ENCODE measurements at regions not wholly inside any gene's neighbourhood (a gene's known extent, or its start where the extent isn't known, plus 50 kb on each side); places are given as distances from the start of the nearest gene placed in this dataset.

DNA sequence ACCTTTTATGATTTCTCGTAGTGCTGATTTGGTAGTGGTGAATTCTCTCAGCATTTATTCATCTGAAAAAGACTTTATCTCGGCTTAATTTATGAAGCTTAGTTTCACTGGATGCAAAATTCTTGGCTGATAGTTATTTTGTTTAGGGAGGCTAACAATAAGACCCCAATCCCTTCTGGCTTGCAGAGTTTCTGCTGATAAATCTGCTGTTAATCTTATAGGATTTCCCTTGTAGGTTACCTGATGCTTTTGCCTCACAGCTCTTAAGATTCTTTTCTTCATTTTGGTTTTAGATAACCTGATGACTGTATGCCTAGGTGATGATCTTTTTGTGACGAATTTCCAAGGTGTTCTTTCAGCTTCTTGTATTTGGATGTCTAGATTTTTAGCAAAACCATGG lies 388.7 kb downstream of the UTRN start:
- TF ChIP-seq POLR2A (IDR thresholded peaks at IDR 0.05), result no peak
- TF ChIP-seq, protein P1, sequence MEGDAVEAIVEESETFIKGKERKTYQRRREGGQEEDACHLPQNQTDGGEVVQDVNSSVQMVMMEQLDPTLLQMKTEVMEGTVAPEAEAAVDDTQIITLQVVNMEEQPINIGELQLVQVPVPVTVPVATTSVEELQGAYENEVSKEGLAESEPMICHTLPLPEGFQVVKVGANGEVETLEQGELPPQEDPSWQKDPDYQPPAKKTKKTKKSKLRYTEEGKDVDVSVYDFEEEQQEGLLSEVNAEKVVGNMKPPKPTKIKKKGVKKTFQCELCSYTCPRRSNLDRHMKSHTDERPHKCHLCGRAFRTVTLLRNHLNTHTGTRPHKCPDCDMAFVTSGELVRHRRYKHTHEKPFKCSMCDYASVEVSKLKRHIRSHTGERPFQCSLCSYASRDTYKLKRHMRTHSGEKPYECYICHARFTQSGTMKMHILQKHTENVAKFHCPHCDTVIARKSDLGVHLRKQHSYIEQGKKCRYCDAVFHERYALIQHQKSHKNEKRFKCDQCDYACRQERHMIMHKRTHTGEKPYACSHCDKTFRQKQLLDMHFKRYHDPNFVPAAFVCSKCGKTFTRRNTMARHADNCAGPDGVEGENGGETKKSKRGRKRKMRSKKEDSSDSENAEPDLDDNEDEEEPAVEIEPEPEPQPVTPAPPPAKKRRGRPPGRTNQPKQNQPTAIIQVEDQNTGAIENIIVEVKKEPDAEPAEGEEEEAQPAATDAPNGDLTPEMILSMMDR (IDR thresholded peaks at IDR 0.05), result no peak
